ENCODE measurements at regions not wholly inside any gene's neighbourhood (a gene's known extent, or its start where the extent isn't known, plus 50 kb on each side); places are given as distances from the start of the nearest gene placed in this dataset.

DNA sequence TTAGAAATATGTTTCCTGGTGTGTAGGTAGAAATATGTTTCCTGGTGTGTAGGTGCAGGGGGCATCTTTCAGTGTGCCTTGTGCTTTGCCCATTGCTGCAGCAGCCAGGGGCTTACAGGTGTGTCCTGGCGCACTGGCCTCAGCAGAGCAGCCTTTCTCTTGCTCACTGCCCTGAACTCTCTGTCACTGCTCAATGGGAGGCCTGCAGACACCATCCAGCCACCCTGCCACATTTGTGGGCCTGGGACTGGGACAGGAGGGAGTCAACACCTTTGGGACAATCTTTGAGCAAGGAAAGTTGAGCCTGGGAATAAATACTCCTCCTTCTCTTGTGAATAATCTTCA is 62.4 kb upstream of the RBM24 start:
- 92% methylated on average over 1 of the region's 1 CpG; no CpG with 5 or more reads in 1 of the 2 experiments for WGBS, 2 experiments (ENCODE audit: extremely low coverage in 1 of 2, insufficient coverage in 1 of 2, insufficient read length in 1 of 2, insufficient replicate concordance in 2 of 2, low coverage in 1 of 2, low lambda C conversion rate in 2 of 2, missing lambda C conversion rate in 1 of 2)
- Histone ChIP-seq H3K9ac (replicated peaks in 1 of 4; ENCODE audit: extremely low read depth in 1 of 4, low read depth in 3 of 4, low read length in 3 of 4) (no peak overlapping the region), H3K23me2 (ENCODE audit: low read depth, low read length) (no peaks in the 10 kb centered on the region), H2BK5ac (ENCODE audit: low read depth, low read length) (no peak overlapping the region), H3K27me3 (replicated peaks in 1 of 4; ENCODE audit: control insufficient read depth in 3 of 4, extremely low read depth in 1 of 4, insufficient read depth in 3 of 4, low read length in 3 of 4) (no peaks in the 10 kb centered on the region), H4K91ac (replicated peaks; ENCODE audit: insufficient read length, low read length) (no peak overlapping the region), H3K36me3 (ENCODE audit: control insufficient read depth in 2 of 4, insufficient read depth in 4 of 4, low read length in 3 of 4) (no peaks in the 10 kb centered on the region), H2BK120ac (replicated peaks; ENCODE audit: low read depth, low read length) (no peak overlapping the region), H2BK20ac (ENCODE audit: low read length) (no peak overlapping the region), H2AFZ (ENCODE audit: low read length) (peak overlapping the region; percentile 30; the same call in 1 of the 2 replicates), H2BK15ac (ENCODE audit: low read length) (no peak overlapping the region), H4K20me1 (replicated peaks in 1 of 2; ENCODE audit: control insufficient read depth in 1 of 2, insufficient read depth in 2 of 2, low read length in 2 of 2) (no peaks in the 10 kb centered on the region), H3K4me2 (ENCODE audit: insufficient read depth in 1 of 2, low read depth in 2 of 2, low read length in 2 of 2) (no peak overlapping the region), H3K14ac (ENCODE audit: insufficient read length) (no peak overlapping the region), H3K4me1 (replicated peaks in 1 of 4; ENCODE audit: control insufficient read depth in 3 of 4, insufficient read depth in 4 of 4, low read length in 3 of 4) (peaks cover 0 to 2% (median 0%) of the 10 kb centered on the region in 4 experiments; a peak in 1 of 7 replicates), H3K79me1 (ENCODE audit: low read depth, low read length) (no peaks in the 10 kb centered on the region), H4K8ac (ENCODE audit: extremely low read depth, insufficient read depth, low read length) (no peak overlapping the region), H3K23ac (ENCODE audit: insufficient read length) (no peak overlapping the region), H4K5ac (ENCODE audit: insufficient read length, low read depth, low read length) (no peak overlapping the region), H3K4ac (replicated peaks; ENCODE audit: insufficient read length, low read depth, low read length) (no peak overlapping the region), H3K9me3 (ENCODE audit: insufficient read depth in 2 of 2, low read depth in 1 of 2, low read length in 1 of 2) (peaks cover 0 to 2% of the 10 kb centered on the region in 2 experiments; a peak in 1 of 4 replicates), H3K79me2 (ENCODE audit: control insufficient read depth in 1 of 2, insufficient read depth in 2 of 2, low read length in 2 of 2) (no peaks in the 10 kb centered on the region), H3K27ac (ENCODE audit: low read depth, low read length) (no peak overlapping the region), H3K4me3 (ENCODE audit: extremely low read depth in 1 of 4, insufficient read depth in 2 of 4, low read depth in 3 of 4, low read length in 4 of 4) (no peak overlapping the region), H2BK12ac (ENCODE audit: low read depth, low read length) (no peak overlapping the region), H2AK5ac (ENCODE audit: low read depth, low read length) (no peak overlapping the region), H3K18ac (ENCODE audit: extremely low read depth, low read length) (no peak overlapping the region), H3K56ac (replicated peaks; ENCODE audit: insufficient read length, low read depth, low read length) (no peak overlapping the region)
- ChIA-PET POLR2A (ENCODE audit: partially characterized antibody) (no interaction called here), CTCF (ENCODE audit: partially characterized antibody) (no interaction called here)
- TF ChIP-seq E2F6 (IDR thresholded peaks at IDR 0.05), result no peak
- TF ChIP-seq CHD2 (IDR thresholded peaks at IDR 0.05; ENCODE audit: low read length), result no peak
- no peak for TF ChIP-seq RFX5 (IDR thresholded peaks at IDR 0.05; ENCODE audit: borderline replicate concordance, low read depth, low read length)
- no peak for TF ChIP-seq NANOG (IDR thresholded peaks at IDR 0.05; ENCODE audit: insufficient read depth, low read depth, low read length, poor library complexity, severe bottlenecking)
- FAIRE-seq (no peak), DNase-seq (ENCODE audit: low read depth in 1 of 2, low spot score in 2 of 2) (no peak)
